GM19463 (cell line): ENCODE measurements at regions not wholly inside any gene's neighbourhood (a gene's known extent, or its start where the extent isn't known, plus 50 kb on each side); places are given as distances from the start of the nearest gene placed in this dataset.
A peak's percentile ranks its signal among the peaks of the same experiment; 100 is the strongest.
"Not testable (repeated sequence)": the region's sequence is repeated elsewhere in the genome, so short reads cannot be mapped to it uniquely, and the experiment has no call there.

Experiments
- ATAC-seq: cut with Tn5 transposase; IDR thresholded peaks from one replicate; pipeline ENCODE4 v1.9.1; 2021; ENCODE audit warnings: mild to moderate bottlenecking, moderate library complexity; ENCODE audit not compliant: unreplicated experiment

DNA sequence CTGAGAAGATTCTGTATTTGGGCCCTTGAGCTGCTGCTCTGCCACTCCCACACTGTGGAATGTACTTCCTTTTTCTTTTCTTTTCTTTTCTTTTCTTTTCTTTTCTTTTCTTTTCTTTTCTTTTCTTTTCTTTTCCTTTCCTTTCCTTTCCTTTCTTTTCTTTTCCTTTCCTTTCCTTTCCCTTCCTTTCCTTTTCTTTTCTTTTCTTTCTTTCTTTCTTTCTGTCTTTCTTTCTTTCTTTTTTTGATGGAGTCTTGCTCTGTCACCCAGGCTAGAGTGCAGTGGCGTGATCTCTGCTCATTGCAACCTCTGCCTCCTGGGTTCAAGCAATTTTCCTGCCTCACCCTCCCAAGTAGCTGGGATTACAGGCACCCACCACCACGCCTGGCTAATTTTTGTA is 89.8 kb downstream of the DNAAF6 start:
- ATAC-seq = not testable (repeated sequence)

DNA sequence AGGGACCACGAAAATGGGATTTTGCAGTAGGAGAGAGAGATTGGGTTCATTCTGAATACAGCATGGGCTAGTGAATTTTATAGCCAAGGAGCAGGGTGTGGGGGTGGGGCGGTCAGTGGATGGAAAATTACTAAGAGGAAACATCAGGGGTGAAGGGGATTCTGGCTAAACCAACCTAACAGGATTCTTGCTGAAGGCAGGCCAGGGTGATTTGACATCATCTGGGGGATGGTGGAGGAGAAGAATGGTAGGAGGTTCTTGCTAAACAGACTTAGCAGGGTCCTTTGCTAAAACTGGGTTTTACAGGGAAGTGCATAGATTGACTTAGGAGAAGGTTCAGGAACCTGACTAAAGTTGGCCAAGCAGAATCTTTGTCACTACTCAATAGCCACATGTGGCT is 91.9 kb downstream of the DNAAF6 start:
- no peak for ATAC-seq

DNA sequence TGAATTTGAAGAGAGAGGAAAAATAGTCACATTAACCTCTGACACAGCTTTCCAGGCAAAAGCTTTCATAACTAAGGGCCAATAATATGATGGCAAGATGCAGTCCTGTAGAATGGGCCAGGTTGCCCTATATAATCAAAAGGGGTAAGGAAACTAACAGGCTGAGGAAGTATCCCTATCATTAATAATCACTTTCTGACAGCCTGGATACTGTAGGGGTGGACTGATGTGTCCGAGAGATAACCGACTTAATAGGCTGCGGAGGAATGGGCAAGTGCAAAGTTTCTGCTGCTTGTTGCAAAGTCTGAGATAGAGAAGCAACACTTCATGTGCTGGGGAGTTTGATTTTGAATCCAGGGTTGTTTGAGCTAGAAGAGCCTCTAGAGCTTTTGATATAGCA is 94.8 kb downstream of the DNAAF6 start:
- ATAC-seq = no peak

DNA sequence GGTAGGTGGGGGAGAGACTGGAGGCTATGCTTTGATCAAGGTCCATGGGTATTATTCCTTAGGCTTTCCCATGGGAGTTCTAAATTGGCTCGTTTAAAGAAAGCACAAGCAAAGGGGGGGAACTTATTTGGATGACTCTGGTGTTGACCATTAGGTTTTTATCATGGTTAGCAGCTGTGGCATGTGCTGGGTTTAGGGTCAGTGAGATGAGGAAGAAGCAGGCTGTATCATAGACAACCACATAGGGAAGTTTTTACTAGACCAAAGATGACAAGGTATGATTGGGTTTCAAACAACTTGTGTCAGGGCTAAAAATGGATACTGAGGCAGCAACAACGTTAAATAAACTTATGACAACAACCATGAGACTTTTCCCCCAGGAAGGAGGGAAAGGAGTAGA is 97.7 kb downstream of the DNAAF6 start:
- no peak for ATAC-seq

DNA sequence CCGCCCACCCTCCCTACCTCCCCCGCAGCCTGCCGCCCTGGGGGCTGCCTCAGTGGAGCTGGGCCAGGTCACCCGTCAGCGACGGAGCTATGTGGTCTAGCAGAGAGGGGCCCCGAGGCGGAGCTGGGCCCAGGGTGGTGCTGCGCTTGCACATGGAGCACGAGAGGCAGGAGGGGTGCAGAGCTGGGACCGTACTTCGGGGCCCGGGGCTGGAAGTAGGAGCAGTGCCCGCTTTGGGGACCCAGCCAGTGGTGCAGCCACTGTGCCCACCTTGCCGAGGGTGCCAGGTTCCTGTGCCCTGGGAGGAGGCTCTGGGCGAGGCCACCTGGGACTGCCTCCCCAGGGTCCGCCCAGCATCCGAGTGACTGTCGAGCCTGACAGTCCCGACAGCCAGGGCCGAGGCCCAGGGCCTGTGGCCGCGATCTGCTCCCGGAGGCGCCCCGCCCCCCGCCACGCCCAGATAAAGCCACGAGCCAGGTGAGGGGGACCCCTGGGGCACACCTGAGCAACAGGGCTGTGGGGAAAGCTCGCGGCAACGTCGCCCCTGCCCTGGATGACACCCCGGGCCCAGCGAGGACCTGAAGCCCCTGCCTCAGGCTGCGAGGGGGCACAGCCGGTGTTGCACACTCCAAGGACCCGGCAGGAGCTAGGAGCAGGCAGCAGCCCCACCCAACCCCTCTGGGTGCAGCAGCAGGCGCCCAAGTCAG is 117.5 kb downstream of the DNAAF6 start:
- no peak for ATAC-seq

- no peak for ATAC-seq
Measured at GRCh38 chrX:107324493-107325310, 118.3 kb downstream of the DNAAF6 start.

GRCh38 chrX:107325467-107325866 is 119.1 kb downstream of the DNAAF6 start:
- ATAC-seq = no peak

- no peak for ATAC-seq
Measured at GRCh38 chrX:107348051-107348450, 101.4 kb upstream of the FRMPD3 start.

DNA sequence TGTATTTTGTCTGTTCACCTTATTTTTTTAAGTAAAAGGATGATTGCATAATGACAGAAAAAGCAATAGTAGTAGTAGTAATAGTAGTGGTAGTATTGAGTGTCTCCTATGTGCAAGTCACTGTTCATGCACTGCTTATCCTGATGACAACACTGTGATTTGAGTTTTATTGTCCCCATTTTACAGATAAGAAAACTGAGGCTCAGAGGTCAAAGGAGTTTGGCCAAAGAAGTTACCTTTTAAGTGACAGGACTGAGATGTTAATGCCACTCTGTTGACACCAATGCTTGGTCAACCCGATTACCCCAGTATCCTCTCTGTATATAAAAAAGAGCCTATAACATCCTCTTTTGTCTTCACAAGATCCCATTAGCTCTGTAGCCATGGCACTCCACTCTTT is 100.5 kb upstream of the FRMPD3 start:
- ATAC-seq = no peak

DNA sequence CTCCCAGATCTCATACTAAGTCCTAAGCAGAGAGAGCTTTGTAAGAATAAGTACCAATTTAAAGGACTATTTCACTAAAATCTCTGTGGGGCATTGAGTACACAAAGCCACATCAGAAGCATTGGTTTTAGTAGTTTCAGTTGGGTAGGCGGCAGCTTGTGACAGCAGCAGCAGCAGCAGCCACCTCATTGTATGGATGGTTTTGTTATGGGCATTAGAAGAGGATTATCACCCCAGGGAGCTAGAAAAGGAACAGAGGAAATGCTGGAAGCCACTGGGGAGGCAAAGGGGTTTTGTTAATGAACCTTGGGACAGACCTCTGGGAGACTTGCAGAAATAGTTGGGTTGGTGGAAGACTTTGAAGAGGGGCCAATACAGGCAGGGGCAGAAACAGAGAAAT is 93.9 kb upstream of the FRMPD3 start:
- no peak for ATAC-seq

GRCh38 chrX:107360788-107361360 is 88.6 kb upstream of the FRMPD3 start:
- ATAC-seq = no peak

- ATAC-seq = not testable (repeated sequence)
Measured at GRCh38 chrX:107370185-107370584, 79.3 kb upstream of the FRMPD3 start.

- no peak for ATAC-seq
Measured at GRCh38 chrX:107374132-107374531, 75.3 kb upstream of the FRMPD3 start.

- ATAC-seq = no peak
Measured at GRCh38 chrX:107374831-107375230, 74.6 kb upstream of the FRMPD3 start.

DNA sequence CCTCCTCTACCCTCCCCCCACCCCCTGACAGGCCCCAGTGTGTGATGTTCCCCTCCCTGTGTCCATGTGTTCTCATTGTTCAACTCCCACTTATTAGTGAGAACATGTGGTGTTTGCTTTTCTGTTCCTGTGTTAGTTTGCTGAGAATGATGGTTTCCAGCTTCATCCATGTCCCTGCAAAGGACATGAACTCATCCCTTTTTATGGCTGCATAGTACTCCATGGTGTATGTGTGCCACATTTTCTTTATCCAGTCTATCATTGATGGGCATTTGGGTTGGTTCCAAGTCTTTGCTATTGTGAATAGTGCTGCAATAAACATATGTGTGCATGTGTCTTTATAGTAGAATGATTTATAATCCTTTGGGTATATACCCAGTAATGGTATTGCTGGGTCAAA is 73.3 kb upstream of the FRMPD3 start:
- not testable (repeated sequence) for ATAC-seq

GRCh38 chrX:107384397-107385105 is 64.9 kb upstream of the FRMPD3 start:
- ATAC-seq = no peak

GRCh38 chrX:107389726-107390125 is 59.7 kb upstream of the FRMPD3 start:
- no peak for ATAC-seq

DNA sequence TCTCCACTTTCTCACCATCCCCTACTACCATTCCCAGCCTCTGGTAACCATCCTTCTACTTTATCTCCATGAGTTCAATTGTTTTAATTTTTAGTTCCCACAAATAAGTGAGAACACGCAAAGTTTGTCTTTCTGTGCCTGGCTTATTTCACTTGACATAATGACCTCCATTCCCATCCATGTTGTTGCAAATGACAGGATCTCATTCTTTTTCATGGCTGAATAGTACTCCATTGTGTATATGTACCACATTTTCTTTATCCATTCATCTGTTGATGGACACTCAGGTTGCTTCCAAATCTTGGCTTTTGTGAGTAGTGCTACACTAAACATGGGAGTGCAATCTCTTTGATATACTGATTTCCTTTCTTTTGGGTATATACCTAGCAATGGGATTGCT is 55.8 kb upstream of the FRMPD3 start:
- ATAC-seq = not testable (repeated sequence)

DNA sequence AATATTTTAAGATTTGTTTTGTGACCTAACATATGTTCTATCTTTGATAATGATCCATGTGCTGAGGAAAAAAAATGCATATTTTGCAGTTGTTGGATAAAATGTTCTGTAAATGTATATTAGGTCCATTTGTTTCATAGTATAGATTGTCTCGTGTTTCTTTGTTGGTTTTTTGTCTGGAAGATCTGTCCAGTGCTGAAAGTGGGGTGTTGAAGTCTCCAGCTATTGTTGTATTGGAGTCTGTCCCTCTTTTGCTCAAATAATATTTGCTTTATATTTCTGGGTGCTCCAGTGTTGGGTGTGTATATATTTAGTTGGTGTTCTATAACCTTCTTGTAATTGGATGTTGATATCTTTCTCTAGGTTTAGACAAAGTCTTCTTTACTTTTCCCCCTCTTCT is 53.2 kb upstream of the FRMPD3 start:
- no peak for ATAC-seq

- no peak for ATAC-seq
Measured at GRCh38 chrX:107396783-107397182, 52.7 kb upstream of the FRMPD3 start.

DNA sequence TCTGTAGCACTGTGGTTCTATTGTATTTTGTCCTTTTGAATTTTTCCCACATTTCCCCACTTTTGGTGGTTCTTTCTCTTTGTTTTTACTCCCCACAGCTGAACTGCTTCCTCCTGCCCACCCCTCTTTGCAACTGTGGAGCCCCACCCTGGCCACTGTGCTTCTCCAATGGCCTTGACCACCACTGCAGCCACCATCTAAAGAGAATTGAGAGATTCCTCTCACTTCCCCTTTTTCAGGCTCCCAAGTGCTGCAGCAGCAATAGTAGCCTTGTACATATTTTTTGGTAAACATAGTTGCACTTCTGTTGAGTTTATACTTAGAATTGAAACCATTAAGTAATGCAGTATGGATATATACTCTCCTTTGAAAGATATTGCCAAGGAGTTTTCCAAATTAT is 51.3 kb upstream of the FRMPD3 start:
- peak; percentile 53 for ATAC-seq
